Stimulated activated CD8-positive, alpha-beta memory T cell treated with anti-CD3 and anti-CD28 coated beads, Interleukin-7, amount 100 ng/mL, for 24 hours (primary cell): ENCODE measurements at regions not wholly inside any gene's neighbourhood (a gene's known extent, or its start where the extent isn't known, plus 50 kb on each side); places are given as distances from the start of the nearest gene placed in this dataset.
"Not testable (repeated sequence)": the region's sequence is repeated elsewhere in the genome, so short reads cannot be mapped to it uniquely, and the experiment has no call there.

Experiments
- DNase-seq: peaks from one replicate; pipeline ENCODE4 v3.0.0-alpha.2; 2020; ENCODE audit warnings: low read depth

DNA sequence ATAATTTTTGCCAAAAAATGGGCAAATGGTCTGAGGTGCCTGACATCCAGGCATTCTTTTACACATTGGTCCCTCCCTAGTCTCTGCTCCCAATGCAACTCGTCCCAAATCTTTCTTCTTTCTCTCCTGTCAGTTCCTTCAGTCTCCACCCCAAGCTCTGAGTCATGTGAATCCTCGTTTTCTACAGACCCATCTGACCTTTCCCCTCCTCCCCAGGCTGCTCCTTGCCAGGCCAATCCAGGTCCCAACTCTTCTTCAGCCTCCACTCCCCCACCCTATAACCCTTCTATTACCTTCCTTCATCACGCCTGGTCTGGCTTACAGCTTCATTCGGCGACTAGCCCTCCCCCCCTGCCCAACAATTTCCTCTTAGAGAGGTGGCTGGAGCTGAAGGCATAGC, 55.3 kb downstream of the BBS10 start:
- DNase-seq, result not testable (repeated sequence)

DNA sequence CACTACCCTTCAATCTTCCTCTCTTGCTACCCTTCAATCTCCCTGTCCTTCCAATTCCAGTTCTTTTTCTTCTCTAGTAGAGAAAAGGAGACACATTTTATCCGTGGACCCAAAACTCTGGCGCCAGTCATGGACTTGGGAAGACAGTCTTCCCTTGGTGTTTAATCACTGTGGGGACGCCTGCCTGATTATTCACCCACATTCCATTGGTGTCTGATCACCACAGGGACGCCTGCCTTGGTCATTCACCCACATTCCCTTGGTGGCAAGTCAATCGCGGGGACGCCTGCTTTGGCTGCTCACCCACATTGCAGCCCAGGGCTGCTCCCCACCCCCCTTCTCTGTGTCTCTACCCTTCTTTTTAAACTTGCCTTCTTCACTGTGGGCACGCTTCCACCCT, 55.9 kb downstream of the BBS10 start:
- not testable (repeated sequence) for DNase-seq

DNA sequence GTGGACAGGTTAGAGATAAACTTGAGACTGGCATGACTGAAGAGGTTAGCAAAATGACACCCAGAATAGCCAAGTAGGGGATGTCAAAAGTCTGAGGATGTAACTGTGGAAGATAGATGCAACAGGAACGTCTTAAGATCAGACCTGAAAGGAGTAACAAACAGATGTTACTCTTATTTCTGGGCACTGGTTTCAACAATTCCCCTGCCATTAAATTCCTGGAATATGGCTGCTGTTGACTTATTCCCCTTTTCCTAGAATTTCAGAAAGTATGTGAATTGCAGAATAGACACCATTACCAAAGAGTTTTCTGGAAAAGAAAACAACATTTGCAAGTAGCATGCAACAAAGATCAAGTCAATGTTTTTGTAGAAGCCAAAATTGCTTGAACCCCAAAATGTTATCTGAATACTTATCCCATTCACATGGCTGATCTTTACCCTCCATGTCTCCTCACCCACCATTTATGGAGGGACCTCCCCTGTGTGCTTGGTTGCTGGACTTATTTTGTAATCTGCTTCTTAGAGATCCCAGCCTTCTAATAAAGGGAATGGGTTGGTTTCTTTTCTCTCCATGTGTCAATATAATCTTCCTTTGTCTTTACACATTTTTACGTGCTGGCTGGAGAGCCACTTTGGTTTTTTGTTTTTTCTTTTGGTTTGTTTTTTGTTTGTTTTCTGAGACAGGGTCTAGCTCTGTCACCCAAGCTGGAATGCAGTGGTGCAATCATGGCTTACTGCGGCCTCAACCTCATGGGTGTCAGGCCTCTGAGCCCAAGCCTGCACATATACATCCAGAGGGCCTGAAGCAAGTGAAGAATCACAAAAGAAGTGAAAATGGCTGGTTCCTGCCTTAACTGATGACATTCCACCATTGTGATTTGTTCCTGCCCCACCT, 57.0 kb downstream of the BBS10 start:
- DNase-seq, result no peak

GRCh38 chr12:76288218-76288617, 60.0 kb downstream of the BBS10 start:
- no peak for DNase-seq

DNA sequence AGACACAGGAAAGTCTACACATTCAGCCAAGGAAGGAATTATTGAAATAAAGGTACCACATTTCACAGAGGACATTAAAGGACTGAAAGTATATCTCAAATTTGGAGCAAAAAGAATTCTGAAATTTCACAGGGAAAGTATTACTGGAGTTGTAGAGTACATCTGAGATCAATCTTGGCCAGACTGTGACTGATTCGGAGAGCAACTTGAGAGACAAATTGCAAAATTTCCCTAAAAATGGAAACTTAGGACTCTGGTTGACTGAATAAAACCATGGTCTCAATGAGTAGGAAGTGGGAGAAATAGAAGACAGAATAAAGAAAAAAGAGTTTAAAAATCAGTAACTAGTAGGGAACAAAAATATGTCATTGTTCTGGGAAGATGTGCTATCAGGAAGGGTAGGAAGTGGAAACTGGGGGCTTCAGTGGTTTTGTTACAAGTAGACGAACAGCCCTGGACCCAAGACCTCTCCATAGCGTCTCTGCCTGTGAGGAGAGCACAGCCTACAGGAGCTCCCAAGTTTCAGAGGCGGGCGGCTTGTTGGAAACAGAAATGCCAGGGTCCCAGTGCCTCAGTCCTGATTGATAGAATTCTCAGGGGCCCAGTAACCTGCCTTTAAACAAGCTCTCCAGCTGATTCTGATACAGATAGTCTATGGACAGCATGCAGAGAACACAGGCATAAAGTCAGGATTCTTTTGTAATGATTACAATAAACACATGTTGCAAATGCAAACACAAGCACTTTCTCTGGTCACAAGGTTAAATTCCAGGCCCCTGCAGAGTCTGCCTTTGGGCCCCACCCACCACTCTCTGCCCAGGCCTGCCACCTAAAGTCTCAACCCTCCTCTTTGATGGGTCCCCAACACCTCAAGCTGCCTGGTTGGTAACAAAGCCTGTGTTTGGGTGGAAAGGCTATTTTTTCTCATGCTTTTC, 63.1 kb downstream of the BBS10 start:
- DNase-seq, result no peak

GRCh38 chr12:76282744-76283143, 65.5 kb downstream of the BBS10 start:
- DNase-seq, result no peak

GRCh38 chr12:76277480-76277879, 70.7 kb downstream of the BBS10 start:
- DNase-seq, result no peak

GRCh38 chr12:76276499-76277151, 71.6 kb downstream of the BBS10 start:
- DNase-seq, result no peak

DNA sequence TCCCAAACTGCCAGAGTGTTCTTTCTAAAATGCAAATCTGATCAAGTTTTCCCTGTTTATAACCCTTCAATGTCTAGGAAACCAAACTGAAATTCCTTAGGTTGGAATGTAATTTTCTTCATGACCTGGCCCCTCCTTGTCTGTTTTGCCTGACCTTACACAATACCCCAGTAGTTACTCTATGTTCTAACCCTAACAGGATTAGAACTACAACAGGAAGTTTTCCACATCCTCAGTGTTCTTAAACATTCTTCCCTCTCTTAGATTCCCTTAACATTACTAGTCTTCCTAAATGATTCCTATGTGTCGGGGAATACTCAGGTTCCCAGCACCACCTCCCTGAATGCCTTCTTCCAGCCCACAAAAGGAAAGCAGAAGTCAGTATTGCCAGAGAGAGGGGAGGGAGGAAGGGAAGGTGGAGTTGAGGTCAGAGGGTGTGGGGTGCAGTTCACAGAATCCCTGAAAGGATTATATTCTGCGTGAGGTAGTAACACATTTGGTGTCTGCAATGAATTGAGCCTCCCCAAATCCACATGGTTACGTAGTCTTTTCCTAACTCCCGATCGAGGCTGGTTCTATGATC, 72.6 kb downstream of the BBS10 start:
- DNase-seq, result no peak

DNA sequence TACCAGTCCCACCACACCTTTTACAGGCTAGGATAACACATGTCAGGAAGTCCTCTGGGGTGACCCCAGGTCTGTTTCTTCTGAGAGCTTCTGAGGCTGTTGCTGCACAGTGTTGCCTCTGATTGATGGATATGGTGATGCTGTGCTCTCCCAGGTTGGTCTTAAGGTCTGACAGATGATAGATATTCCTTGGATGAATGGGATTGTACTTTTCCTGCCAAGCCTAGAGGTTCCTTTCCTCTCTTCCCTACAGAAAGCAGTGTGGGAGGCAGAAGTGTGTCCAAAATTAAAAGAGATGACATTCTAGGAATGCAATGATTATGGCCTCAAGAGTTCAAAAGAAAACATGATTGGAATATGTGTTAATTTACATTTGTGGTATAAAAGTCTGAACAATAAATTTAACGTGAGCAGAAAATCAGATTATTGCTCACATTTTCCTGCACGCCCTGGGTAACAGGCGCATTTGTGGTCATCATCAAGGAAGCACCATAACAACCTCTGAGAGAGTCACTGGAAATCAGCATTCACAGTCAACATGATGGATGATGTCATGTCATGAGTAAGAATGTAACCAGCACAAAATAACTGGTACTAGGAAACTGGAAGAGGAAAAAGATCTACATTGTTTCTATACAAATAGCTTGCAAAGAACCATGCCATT, 73.7 kb downstream of the BBS10 start:
- no peak for DNase-seq

DNA sequence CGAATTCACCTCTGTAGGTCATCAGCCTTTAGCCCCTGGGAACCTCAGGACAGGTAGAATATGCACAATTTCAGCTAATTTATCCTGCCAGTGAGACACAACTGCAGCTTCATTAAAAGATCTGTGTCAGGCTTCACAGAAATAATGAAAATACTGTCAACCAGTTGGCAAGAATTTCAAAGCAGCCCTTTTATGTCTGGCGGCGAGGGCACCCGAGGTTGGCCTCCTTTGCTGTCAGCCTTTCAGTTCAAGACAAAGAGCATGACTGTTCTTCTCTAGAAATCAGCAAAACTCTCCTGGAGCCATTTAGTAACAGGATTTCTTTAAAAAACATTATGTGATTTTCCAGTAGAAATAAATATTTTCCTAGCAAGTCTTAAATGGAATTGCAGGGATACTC, 75.9 kb downstream of the BBS10 start:
- DNase-seq, result no peak

GRCh38 chr12:76270657-76271358, 77.4 kb downstream of the BBS10 start:
- DNase-seq, result no peak

DNA sequence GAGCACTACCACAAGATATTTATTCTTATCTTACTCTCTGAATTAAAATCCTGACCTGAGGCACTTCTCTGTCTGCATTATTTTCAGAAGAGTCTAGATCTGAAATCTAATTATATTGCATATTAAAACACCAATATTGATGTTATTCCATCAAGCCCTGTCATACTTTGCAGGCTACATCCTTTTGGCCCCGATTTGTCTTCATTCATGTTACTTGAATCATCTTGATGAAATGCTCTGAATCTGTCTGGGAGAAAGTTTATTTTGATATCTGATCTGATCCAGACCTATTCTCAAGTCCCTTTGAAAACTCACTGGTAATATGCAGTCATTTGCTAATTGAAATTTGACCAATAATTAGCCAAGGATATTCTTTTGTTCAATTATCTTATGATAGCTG, 79.9 kb downstream of the BBS10 start:
- no peak for DNase-seq

GRCh38 chr12:76266797-76267196, 81.4 kb downstream of the BBS10 start:
- no peak for DNase-seq

DNA sequence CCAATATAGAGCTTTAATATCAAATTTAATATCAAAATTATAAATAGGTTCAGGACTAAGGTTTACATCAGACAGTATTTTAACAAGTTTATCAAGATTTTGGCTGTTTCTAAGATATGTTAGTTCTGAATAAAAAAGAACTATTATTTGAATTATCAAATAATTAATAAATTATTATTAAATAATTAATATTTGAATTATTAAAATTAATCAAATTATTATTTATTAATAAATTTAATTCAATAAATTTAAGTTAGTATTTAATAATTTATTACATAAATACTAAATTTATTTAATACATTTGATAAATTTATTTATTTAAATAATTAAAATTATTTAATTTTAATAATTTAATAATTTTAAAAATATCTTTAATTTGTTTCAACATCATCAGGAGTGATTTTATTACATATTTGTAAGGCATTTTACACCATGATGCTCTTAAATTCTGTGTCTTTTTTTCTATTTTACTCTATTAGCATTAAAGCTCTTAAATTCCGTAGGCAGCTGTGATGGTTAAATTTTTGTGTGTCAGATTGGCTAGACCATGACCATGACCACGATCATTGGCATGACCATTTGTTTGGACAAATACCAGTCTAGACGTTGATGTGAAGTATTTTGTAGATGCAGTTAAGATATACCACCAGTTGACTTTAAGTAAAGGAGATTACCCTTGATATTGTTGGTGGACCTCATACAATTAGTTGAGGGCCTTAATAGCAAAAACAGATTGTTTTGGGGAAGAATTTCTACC, 82.6 kb downstream of the BBS10 start:
- no peak for DNase-seq

- no peak for DNase-seq
Observed at GRCh38 chr12:76264611-76265012, 83.6 kb downstream of the BBS10 start.

- DNase-seq, result no peak
Observed at GRCh38 chr12:76263696-76264095, 84.5 kb downstream of the BBS10 start.

GRCh38 chr12:76260390-76260748, 87.8 kb downstream of the BBS10 start:
- DNase-seq, result no peak

GRCh38 chr12:76259660-76260389, 88.4 kb downstream of the BBS10 start:
- DNase-seq, result no peak

GRCh38 chr12:76259106-76259505, 89.1 kb downstream of the BBS10 start:
- no peak for DNase-seq
